GM12878 (cell line): ENCODE measurements at regions not wholly inside any gene's neighbourhood (a gene's known extent, or its start where the extent isn't known, plus 50 kb on each side); places are given as distances from the start of the nearest gene placed in this dataset.

Source experiments
- ATAC-seq: fragments of 200-7000 bp; cut with Tn5 transposase; 3 replicates; pipeline ENCODE4 v1.9.1; 2020; ENCODE audit warnings: mild to moderate bottlenecking, moderate library complexity
- BruUV-seq: library from RNA; stranded (reverse); fragments of 400-500 nt; replicated peaks from 2 replicates; lab custom pipeline; 2021; lab: Mats Ljungman, UMichigan
- CTCF ChIA-PET: fragments of 300-600 bp; sonication (Branson Sonifier 250); formaldehyde crosslinking; extraction: SDS; loops from one replicate; lab custom pipeline; 2021; ENCODE audit warnings: inconsistent platforms; lab: Yijun Ruan, JAX
- POLR2A ChIA-PET: fragments of 350-600 bp; formaldehyde crosslinking; extraction: SDS; loops from one replicate; lab custom pipeline; 2021; ENCODE audit warnings: inconsistent platforms; lab: Charles Lee
- RAD21 ChIA-PET: fragments of 300-600 bp; sonication (Branson Sonifier 250); formaldehyde crosslinking; loops from one replicate; lab custom pipeline; 2023; ENCODE audit warnings: antibody characterized with exemption; ENCODE audit not compliant: unreplicated experiment; lab: Charles Lee
- SMC1A ChIA-PET: fragments of 300-600 bp; sonication (Branson Sonifier 250); formaldehyde crosslinking; loops from one replicate; lab custom pipeline; 2023; ENCODE audit not compliant: unreplicated experiment, uncharacterized antibody; lab: Charles Lee
- DNase-seq: peaks from one replicate; pipeline ENCODE4 v3.0.0-alpha.2; 2011; ENCODE audit warnings: low read depth, low spot score
- FAIRE-seq: peaks from 3 replicates; lab custom pipeline; 2011; peaks lifted over from hg19 to GRCh38; lab: Jason Lieb, UNC
- H2AFZ ChIP-seq: 2 replicates; pipeline ENCODE4 v1.6.0; 2011; ENCODE audit warnings: low read depth, low read length, control low read depth; ENCODE audit not compliant: control insufficient read depth
- H3K27ac ChIP-seq: 2 replicates; pipeline ENCODE4 v1.5.1; 2011; ENCODE audit warnings: control low read depth; ENCODE audit not compliant: control insufficient read depth, insufficient read depth
- H3K27me3 ChIP-seq, 2 experiments: replicated peaks in 1 of 2; 2 replicates each; pipeline versions ENCODE4 v1.6.0 to v1.6.1; 2011; ENCODE audit warnings: low read length in 1 of 2; ENCODE audit not compliant: control insufficient read depth in 2 of 2, insufficient read depth in 2 of 2
- H3K36me3 ChIP-seq, 2 experiments: 2 replicates each; pipeline ENCODE4 v1.5.1; 2011; ENCODE audit warnings: low read length in 1 of 2; ENCODE audit not compliant: control insufficient read depth in 2 of 2, insufficient read depth in 2 of 2
- H3K4me1 ChIP-seq: 2 replicates; pipeline ENCODE4 v1.6.1; 2011; ENCODE audit warnings: mild to moderate bottlenecking, low read length, moderate library complexity, mixed read lengths; ENCODE audit not compliant: control insufficient read depth, insufficient read depth
- H3K4me2 ChIP-seq: 2 replicates; pipeline ENCODE4 v1.6.0; 2011; ENCODE audit warnings: control low read depth; ENCODE audit not compliant: control insufficient read depth, insufficient read depth
- H3K4me3 ChIP-seq: fragments of 200-600 bp; sonication (generic); 2 replicates; pipeline ENCODE4 v1.5.1; 2016
- H3K79me2 ChIP-seq: 2 replicates; pipeline ENCODE4 v1.6.0; 2011; ENCODE audit warnings: low read length; ENCODE audit not compliant: control insufficient read depth, insufficient read depth
- H3K9ac ChIP-seq: 2 replicates; pipeline ENCODE4 v1.8.0; 2011; ENCODE audit warnings: low read length, control low read depth, mixed read lengths; ENCODE audit not compliant: control insufficient read depth, insufficient read depth
- H3K9me3 ChIP-seq: replicated peaks from 3 replicates; pipeline ENCODE4 v1.5.1; 2011; ENCODE audit warnings: mild to moderate bottlenecking, low read length; ENCODE audit not compliant: control insufficient read depth, insufficient read depth
- H4K20me1 ChIP-seq: 2 replicates; pipeline ENCODE4 v1.6.0; 2011; ENCODE audit not compliant: control insufficient read depth, insufficient read depth
- BCL3 ChIP-seq: IDR thresholded peaks from 2 replicates; pipeline ENCODE4 v1.6.1; 2011; ENCODE audit warnings: borderline replicate concordance, low read depth, mild to moderate bottlenecking, moderate library complexity, low read length; ENCODE audit not compliant: insufficient read depth, poor library complexity, severe bottlenecking
- BCLAF1 ChIP-seq: fragments of 450-650 bp; IDR thresholded peaks from 2 replicates; pipeline ENCODE4 v1.6.1; 2017; ENCODE audit warnings: antibody characterized with exemption, mild to moderate bottlenecking, moderate library complexity
- FOS ChIP-seq: IDR thresholded peaks from 3 replicates; pipeline ENCODE4 v1.6.1; 2011; ENCODE audit warnings: borderline replicate concordance; ENCODE audit not compliant: insufficient read length; ENCODE audit errors: extremely low read depth
- GATAD2B ChIP-seq: fragments of 450-650 bp; conservative IDR thresholded peaks from 2 replicates; pipeline ENCODE4 v1.6.1; 2017; ENCODE audit warnings: low read depth, mild to moderate bottlenecking, moderate library complexity
- MLLT1 ChIP-seq: fragments of 450-650 bp; IDR thresholded peaks from 2 replicates; pipeline ENCODE4 v1.6.1; 2016; ENCODE audit warnings: mild to moderate bottlenecking
- NR2C2 ChIP-seq: IDR thresholded peaks from 2 replicates; pipeline ENCODE4 v1.6.1; 2011; ENCODE audit warnings: borderline replicate concordance, low read depth; ENCODE audit not compliant: control insufficient read depth, insufficient read length
- SMAD5 ChIP-seq: IDR thresholded peaks from 2 replicates; pipeline ENCODE4 v1.6.1; 2016; ENCODE audit warnings: antibody characterized with exemption, low read depth
- SREBF1 ChIP-seq: IDR thresholded peaks from 2 replicates; pipeline ENCODE4 v1.6.1; 2012; ENCODE audit warnings: mild to moderate bottlenecking, low read length
- TAF1 ChIP-seq: IDR thresholded peaks from 2 replicates; pipeline ENCODE4 v1.6.1; 2011; ENCODE audit warnings: mild to moderate bottlenecking, low read depth, low read length, borderline replicate concordance
- ZBED1 ChIP-seq: IDR thresholded peaks from 2 replicates; pipeline ENCODE4 v1.6.1; 2016; ENCODE audit warnings: borderline replicate concordance
- ZNF592 ChIP-seq: fragments of 450-650 bp; IDR thresholded peaks from 2 replicates; pipeline ENCODE4 v1.6.1; 2017; ENCODE audit warnings: mild to moderate bottlenecking, moderate library complexity
- WGBS: methylation state at CpG from one replicate; pipeline ENCODE4 v1.1.6; 2016; ENCODE audit warnings: low lambda C conversion rate; ENCODE audit not compliant: insufficient replicate concordance, insufficient coverage; ENCODE audit errors: missing lambda C conversion rate; 5-methylcytosine and 5-hydroxymethylcytosine counted together
- in situ Hi-C: fragments of 300-500 bp; cut with MboI; formaldehyde crosslinking; loops from 9 replicates; pipeline ENCODE4 v1.14.3; 2018; ENCODE audit warnings: mixed read lengths
- intact Hi-C: fragments of 100-400 bp; cut with micrococcal nuclease; formaldehyde crosslinking; loops from one replicate; pipeline ENCODE4 v1.14.2; 2022; ENCODE audit not compliant: unreplicated experiment

- Histone ChIP-seq H3K9ac (no peak overlapping the region), H3K4me1 (no peaks in the 10 kb centered on the region), H3K27me3 (no peaks in the 10 kb centered on the region), H3K4me3 (no peak overlapping the region), H2AFZ (peak overlapping the region; percentile 17; the same call in 1 of the 2 replicates), H3K9me3 (peaks cover 2% of the 10 kb centered on the region; the same call in 2 of the 3 replicates), H3K4me2 (no peak overlapping the region), H3K79me2 (no peaks in the 10 kb centered on the region), H3K27ac (no peak overlapping the region), H4K20me1 (no peaks in the 10 kb centered on the region), H3K36me3 (no peaks in the 10 kb centered on the region)
- ChIA-PET SMC1A (interaction anchor here (0.7 to 1.6 kb wide), 4 partner anchors 17 to 141 kb away, joined by 3 to 5 read pairs (median 4); no protein-coding TSS in a partner anchor), CTCF (interaction anchor here (1.1 to 1.4 kb wide), 2 partner anchors 18 to 22 kb away, joined by 3 to 5 read pairs; no protein-coding TSS in a partner anchor), POLR2A (interaction anchor here (0.8 kb wide), 1 partner anchor 11 kb away, joined by 3 read pairs; no protein-coding TSS in a partner anchor), RAD21 (no interaction called here)
- WGBS: 84% methylated on average over 8 of the region's 8 CpGs
- BruUV-seq: no TSS peak
- ATAC-seq: no peak
- DNase-seq: no peak
- intact Hi-C loops (no loop called here), in situ Hi-C loops (no loop called here)
- FAIRE-seq: peak; percentile 52
- TF ChIP-seq NR2C2 (no peak), BCL3 (no peak), SMAD5 (no peak), MLLT1 (no peak), ZBED1 (no peak), SREBF1 (no peak), BCLAF1 (no peak), FOS (no peak), ZNF592 (no peak), TAF1 (no peak), GATAD2B (no peak)
Observed at GRCh38 chr2:138433995-138434951, 67.3 kb upstream of the SPOPL start.
